ENCODE measurements at regions not wholly inside any gene's neighbourhood (a gene's known extent, or its start where the extent isn't known, plus 50 kb on each side); places are given as distances from the start of the nearest gene placed in this dataset.

GRCh38 chr2:153136216-153136615 is 342.3 kb downstream of the RPRM start:
- H3K36me3 ChIP-seq (replicated peaks in 1 of 2; ENCODE audit: control extremely low read depth in 1 of 2, control insufficient read depth in 1 of 2, extremely low read depth in 1 of 2, insufficient read depth in 2 of 2, low read length in 1 of 2): no peaks in the 10 kb centered on the region
- H3K27me3 Mint-ChIP-seq: no peaks in the 10 kb centered on the region
- CTCF ChIA-PET: no interaction called here
- H3K4me3 ChIP-seq (ENCODE audit: control extremely low read depth in 1 of 5, extremely low read depth in 1 of 5, insufficient read depth in 1 of 5, low read depth in 2 of 5, low read length in 4 of 5): no peak overlapping the region
- no peak overlapping the region for H3K9ac ChIP-seq (ENCODE audit: low read length)
- no peak overlapping the region for H3K27ac Mint-ChIP-seq
- no peaks in the 10 kb centered on the region for H3K4me1 Mint-ChIP-seq
- 67% methylated on average over 1 of the region's 2 CpGs for WGBS (ENCODE audit: insufficient coverage)
- peaks cover 1% of the 10 kb centered on the region for H3K9me3 Mint-ChIP-seq (ENCODE audit: insufficient read depth)
- no peaks in the 10 kb centered on the region for H3K27me3 ChIP-seq (replicated peaks in 1 of 4; ENCODE audit: control extremely low read depth in 1 of 4, control insufficient read depth in 3 of 4, insufficient read depth in 4 of 4, low read length in 3 of 4)
- POLR2A ChIA-PET: no interaction called here
- DNase-seq: no peak
- ATAC-seq (ENCODE audit: low read depth): no peak
- no peak overlapping the region for H2AFZ ChIP-seq (ENCODE audit: insufficient read depth, low read depth, low read length, poor library complexity, severe bottlenecking)
- no peak overlapping the region for H3K4me2 ChIP-seq (replicated peaks; ENCODE audit: low read depth, low read length, poor library complexity, severe bottlenecking)
- H3K27ac ChIP-seq (ENCODE audit: low read length in 2 of 2): no peak overlapping the region
- no peaks in the 10 kb centered on the region for H4K20me1 ChIP-seq (ENCODE audit: control insufficient read depth, insufficient read depth, low read length, poor library complexity, severe bottlenecking)
- intact Hi-C loops (cut with micrococcal nuclease): no loop called here
- TF ChIP-seq CTCF (IDR thresholded peaks at IDR 0.05) (no peak), EZH2 (IDR thresholded peaks at IDR 0.05; ENCODE audit: borderline replicate concordance, insufficient read depth, low read depth, low read length, poor library complexity, severe bottlenecking) (no peak)
- H3K4me3 Mint-ChIP-seq: no peak overlapping the region
- H3K4me1 ChIP-seq (ENCODE audit: control insufficient read depth in 2 of 2, insufficient read depth in 2 of 2, low read length in 2 of 2): no peaks in the 10 kb centered on the region
- H3K9me3 ChIP-seq (ENCODE audit: control extremely low read depth in 1 of 3, control insufficient read depth in 2 of 3, insufficient read depth in 1 of 3, low read length in 2 of 3): no peaks in the 10 kb centered on the region
- H3K79me2 ChIP-seq (ENCODE audit: control insufficient read depth, insufficient read depth, low read length): no peaks in the 10 kb centered on the region

- Histone ChIP-seq H3K36me3 (replicated peaks in 1 of 2; ENCODE audit: control extremely low read depth in 1 of 2, control insufficient read depth in 1 of 2, extremely low read depth in 1 of 2, insufficient read depth in 2 of 2, low read length in 1 of 2) (no peaks in the 10 kb centered on the region), H2AFZ (ENCODE audit: insufficient read depth, low read depth, low read length, poor library complexity, severe bottlenecking) (no peak overlapping the region), H3K27ac (ENCODE audit: low read length in 2 of 2) (no peak overlapping the region), H3K9me3 (ENCODE audit: control extremely low read depth in 1 of 3, control insufficient read depth in 2 of 3, insufficient read depth in 1 of 3, low read length in 2 of 3) (no peaks in the 10 kb centered on the region), H3K4me1 (ENCODE audit: control insufficient read depth in 2 of 2, insufficient read depth in 2 of 2, low read length in 2 of 2) (no peaks in the 10 kb centered on the region), H3K79me2 (ENCODE audit: control insufficient read depth, insufficient read depth, low read length) (no peaks in the 10 kb centered on the region), H3K4me2 (replicated peaks; ENCODE audit: low read depth, low read length, poor library complexity, severe bottlenecking) (no peak overlapping the region), H3K27me3 (replicated peaks in 1 of 4; ENCODE audit: control extremely low read depth in 1 of 4, control insufficient read depth in 3 of 4, insufficient read depth in 4 of 4, low read length in 3 of 4) (no peaks in the 10 kb centered on the region), H3K9ac (ENCODE audit: low read length) (no peak overlapping the region), H4K20me1 (ENCODE audit: control insufficient read depth, insufficient read depth, low read length, poor library complexity, severe bottlenecking) (no peaks in the 10 kb centered on the region), H3K4me3 (ENCODE audit: control extremely low read depth in 1 of 5, extremely low read depth in 1 of 5, insufficient read depth in 1 of 5, low read depth in 2 of 5, low read length in 4 of 5) (no peak overlapping the region)
- no peak overlapping the region for H3K4me3 Mint-ChIP-seq
- H3K27me3 Mint-ChIP-seq: no peaks in the 10 kb centered on the region
- no peak overlapping the region for H3K27ac Mint-ChIP-seq
- intact Hi-C loops (cut with micrococcal nuclease): no loop called here
- no CpG with 5 or more reads among the region's 1 CpG for WGBS (ENCODE audit: insufficient coverage)
- no peaks in the 10 kb centered on the region for H3K4me1 Mint-ChIP-seq
- no peak for DNase-seq
- POLR2A ChIA-PET: no interaction called here
- peaks cover 4% of the 10 kb centered on the region for H3K9me3 Mint-ChIP-seq (ENCODE audit: insufficient read depth)
- TF ChIP-seq EZH2 (IDR thresholded peaks at IDR 0.05; ENCODE audit: borderline replicate concordance, insufficient read depth, low read depth, low read length, poor library complexity, severe bottlenecking) (no peak), CTCF (IDR thresholded peaks at IDR 0.05) (no peak)
- no peak for ATAC-seq (ENCODE audit: low read depth)
- CTCF ChIA-PET: no interaction called here
Measured at GRCh38 chr2:153134725-153135124, 343.8 kb downstream of the RPRM start.
